NCI-H524 (cell line): ENCODE measurements at regions not wholly inside any gene's neighbourhood (a gene's known extent, or its start where the extent isn't known, plus 50 kb on each side); places are given as distances from the start of the nearest gene placed in this dataset.

Experiments used
- DNase-seq, 2 experiments: peaks; one replicate each; lab custom pipeline; 2025; lab: John Stamatoyannopoulos, UW

DNA sequence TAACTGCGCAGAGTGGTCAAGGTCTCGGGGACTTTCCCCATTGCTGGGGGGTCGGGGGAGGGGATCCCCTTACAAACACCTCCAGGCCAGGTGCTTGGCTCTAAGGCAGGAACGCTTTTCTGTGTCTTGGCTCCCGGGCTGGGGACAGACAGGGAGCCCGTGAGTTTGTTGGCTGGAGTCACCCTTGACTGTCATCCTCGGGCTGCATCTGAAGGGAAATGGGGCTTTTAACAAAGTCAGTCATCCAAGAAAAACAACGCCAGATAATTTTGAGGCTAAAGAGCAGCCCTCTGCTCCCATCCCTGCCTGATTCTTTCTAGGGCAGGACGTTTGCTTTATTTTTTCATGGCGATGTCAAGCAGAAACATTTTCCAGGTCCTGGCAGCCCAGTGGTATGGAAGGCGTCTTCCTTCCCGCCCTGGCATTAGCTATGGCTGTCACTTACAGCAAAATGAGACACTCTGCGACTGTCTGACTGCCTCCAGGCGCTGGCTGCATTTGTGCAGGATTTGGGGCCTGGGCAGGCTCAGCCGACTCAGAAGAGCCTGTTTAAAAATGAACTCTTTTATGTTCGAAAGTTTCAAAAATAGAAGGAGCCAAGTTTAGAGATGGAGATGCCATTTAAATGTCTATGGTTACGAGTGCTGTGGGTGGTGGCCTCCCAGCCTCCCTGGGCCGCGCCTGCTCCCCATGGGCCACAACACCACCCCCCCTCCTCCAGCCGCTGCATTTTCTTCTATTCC, 54.7 kb upstream of the TNS3 start:
- DNase-seq: no peak

DNA sequence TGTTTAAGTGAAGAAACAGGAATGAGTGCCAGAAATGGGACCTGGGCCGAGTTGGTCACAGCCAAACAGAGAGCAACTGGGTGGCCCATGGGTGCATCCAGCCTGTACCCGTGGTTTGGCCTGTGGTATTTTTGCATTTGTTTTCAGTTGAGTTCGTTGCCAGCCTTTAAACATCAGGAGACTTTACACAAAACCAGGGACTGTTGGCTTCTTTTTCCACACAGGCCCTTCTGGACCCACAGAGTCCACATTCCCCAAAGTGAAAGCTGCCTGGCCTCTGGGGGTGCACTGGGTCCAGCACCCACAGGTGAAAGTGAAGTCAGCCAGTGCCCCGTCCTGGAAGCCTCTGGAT, 54.1 kb upstream of the TNS3 start:
- DNase-seq: no peak

DNA sequence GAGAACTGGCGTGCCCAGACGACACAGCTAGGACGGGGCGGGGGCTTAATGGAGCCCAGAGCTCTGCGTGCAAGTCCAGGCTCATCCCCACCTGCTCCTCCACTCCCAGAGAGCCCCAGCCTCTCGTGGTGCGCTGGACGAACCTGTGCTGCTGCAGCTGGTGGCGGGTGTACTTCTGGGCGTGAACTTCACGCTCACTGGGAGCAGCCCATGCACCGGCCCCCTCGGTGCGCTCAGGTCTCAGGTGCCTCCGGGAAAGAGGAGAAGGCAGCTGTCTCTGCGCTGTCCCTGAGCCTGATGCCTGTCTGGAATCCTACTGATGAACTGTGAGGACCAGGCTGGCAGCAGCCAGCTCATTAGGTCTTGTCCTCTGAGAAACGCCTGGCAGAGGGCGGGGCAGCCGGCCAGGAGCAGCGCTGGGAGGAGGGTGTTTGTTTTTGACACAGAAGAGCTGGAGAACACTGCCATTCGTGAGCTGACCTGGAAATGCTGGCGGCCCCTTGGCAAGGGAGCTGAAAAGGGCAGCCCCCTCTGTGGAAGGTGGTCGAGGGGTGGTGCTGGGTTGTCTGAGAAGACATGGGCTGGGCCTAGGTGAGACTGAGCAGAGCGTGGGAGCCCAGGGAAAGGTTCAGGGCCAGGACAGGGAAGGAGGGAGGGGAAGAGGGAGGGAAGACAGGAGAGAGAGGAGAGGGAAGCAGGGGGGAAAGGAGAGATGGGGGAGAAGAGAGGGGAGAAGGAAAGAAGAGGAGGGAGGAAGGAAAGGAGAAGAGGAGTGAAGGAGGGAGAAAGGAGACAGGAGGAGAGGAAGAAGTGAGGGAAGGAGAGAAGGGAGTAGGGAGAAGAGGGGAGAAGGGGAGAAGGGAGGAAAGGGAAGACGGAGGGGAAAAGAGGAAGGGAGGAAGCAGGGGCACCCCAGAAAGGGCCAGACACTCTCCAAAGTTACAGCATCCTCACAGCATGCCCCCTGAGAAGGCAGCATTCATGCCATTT, 53.5 kb upstream of the TNS3 start:
- DNase-seq: no peak

DNA sequence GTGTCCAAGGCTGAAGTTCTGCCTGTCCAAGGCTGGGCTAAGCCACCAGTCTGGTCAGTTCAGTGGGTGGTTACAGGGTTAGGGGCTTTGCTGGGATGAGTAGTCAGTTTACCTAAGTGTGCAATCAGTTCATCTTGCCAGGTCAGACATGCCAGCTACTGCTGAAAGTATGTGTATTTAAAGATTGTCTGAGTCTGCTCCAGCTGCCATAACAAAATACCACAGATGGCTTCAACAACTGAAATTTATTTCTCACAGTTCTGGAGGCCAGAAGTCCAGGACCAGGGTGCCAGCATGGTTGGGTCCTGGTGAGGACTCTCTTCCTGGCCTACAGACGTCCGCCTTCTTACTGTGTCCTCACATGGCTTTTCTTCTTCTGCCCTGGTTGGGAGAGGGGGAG, 52.4 kb upstream of the TNS3 start:
- DNase-seq: no peak

DNA sequence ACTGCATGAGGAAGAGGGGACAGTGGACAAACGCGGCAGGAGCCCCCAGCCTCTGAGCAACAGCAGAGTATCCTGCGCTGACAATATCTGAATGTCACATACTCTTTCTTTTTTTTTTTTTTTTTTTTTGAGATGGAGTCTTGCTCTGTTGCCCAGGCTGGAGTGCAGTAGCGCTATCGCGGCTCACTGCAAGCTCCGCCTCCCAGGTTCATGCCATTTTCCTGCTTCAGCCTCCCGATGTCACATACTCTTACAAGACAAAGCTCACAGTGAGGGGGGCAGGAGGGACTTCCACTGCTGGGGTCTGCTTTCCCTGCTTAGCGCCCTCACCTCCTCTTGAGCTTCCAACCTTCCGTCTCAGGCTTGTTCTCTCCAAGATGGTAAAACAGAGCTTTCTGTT, 51.2 kb upstream of the TNS3 start:
- DNase-seq: no peak
